ENCODE measurements at regions not wholly inside any gene's neighbourhood (a gene's known extent, or its start where the extent isn't known, plus 50 kb on each side); places are given as distances from the start of the nearest gene placed in this dataset.

GRCh38 chr3:126268866-126269265, 88.3 kb downstream of the KLF15 start:
- TF ChIP-seq, protein P1, sequence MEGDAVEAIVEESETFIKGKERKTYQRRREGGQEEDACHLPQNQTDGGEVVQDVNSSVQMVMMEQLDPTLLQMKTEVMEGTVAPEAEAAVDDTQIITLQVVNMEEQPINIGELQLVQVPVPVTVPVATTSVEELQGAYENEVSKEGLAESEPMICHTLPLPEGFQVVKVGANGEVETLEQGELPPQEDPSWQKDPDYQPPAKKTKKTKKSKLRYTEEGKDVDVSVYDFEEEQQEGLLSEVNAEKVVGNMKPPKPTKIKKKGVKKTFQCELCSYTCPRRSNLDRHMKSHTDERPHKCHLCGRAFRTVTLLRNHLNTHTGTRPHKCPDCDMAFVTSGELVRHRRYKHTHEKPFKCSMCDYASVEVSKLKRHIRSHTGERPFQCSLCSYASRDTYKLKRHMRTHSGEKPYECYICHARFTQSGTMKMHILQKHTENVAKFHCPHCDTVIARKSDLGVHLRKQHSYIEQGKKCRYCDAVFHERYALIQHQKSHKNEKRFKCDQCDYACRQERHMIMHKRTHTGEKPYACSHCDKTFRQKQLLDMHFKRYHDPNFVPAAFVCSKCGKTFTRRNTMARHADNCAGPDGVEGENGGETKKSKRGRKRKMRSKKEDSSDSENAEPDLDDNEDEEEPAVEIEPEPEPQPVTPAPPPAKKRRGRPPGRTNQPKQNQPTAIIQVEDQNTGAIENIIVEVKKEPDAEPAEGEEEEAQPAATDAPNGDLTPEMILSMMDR (IDR thresholded peaks at IDR 0.05) = no peak
- TF ChIP-seq POLR2AphosphoS5 (IDR thresholded peaks at IDR 0.05) = no peak
